Activated T-cell treated with anti-CD3 and anti-CD28 coated beads, Interleukin-2, amount 50 U/mL, for 4 hours (primary cell): ENCODE measurements at regions not wholly inside any gene's neighbourhood (a gene's known extent, or its start where the extent isn't known, plus 50 kb on each side); places are given as distances from the start of the nearest gene placed in this dataset.

ENCODE experiments used
- ATAC-seq, 2 donors: fragments of 200-7000 bp; cut with Tn5 transposase; one replicate each; pipeline ENCODE4 v1.10.0; 2021
- DNase-seq: peaks from one replicate; pipeline ENCODE4 v3.0.0-alpha.2; 2020
- H3K27me3 Mint-ChIP-seq: one replicate; pipeline ENCODE4 v1.8.0; 2021; ENCODE audit warnings: low read depth, mixed read lengths
- H3K36me3 Mint-ChIP-seq: one replicate; pipeline ENCODE4 v1.8.0; 2022; ENCODE audit warnings: mixed read lengths; ENCODE audit not compliant: insufficient read depth
- H3K4me1 Mint-ChIP-seq: one replicate; pipeline ENCODE4 v1.8.0; 2021; ENCODE audit warnings: low read depth, mixed read lengths
- H3K4me3 Mint-ChIP-seq: one replicate; pipeline ENCODE4 v1.8.0; 2021; ENCODE audit warnings: mild to moderate bottlenecking, moderate library complexity, mixed read lengths
- H3K9me3 Mint-ChIP-seq: one replicate; pipeline ENCODE4 v1.8.0; 2021; ENCODE audit warnings: mixed read lengths

DNA sequence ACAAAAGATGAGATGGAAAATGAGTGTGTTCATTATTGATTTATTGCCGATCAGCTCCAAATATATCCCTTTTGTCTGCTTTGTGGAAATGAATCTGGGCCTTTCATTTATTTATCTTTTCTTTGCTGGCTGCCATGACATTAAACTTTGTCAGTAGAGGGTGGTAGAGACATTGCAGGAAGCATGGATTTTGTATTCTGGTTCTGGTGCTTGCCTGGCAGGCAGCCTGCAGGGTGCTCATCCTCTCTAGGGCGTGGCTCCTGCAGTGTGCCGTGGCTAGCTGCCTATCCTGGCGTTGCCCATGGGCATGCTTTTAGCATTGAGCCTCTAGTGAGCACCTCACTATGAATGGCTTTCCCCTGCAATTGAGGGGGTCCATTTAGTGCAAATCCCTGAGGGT lies 593.1 kb downstream of the RNF144A start:
- peaks cover 3% of the 10 kb centered on the region for H3K9me3 Mint-ChIP-seq
- no peak overlapping the region for H3K4me3 Mint-ChIP-seq
- no peak for DNase-seq
- no peak for ATAC-seq
- H3K4me1 Mint-ChIP-seq, result peaks cover 7% of the 10 kb centered on the region
- no peaks in the 10 kb centered on the region for H3K36me3 Mint-ChIP-seq
- no peaks in the 10 kb centered on the region for H3K27me3 Mint-ChIP-seq

DNA sequence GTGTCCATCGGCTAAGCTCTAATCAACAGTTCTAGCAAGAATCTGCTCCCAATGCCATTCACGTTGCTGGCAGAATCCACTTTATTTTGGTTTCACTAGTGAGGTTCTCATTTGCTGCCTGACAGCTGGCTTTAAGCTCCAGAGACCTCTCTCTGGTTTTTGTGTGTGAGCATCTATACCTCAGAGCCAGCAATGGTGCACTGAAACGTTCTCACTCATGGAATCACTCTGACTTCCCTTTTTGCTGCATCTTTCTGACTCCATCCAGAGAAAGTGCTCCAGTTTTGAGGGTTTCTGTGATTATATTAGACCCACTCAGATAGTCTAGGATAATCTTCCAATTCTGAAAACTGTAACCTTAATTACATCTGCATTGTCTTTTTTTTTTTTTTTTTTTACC lies 596.6 kb downstream of the RNF144A start:
- Mint-ChIP-seq H3K36me3 (no peaks in the 10 kb centered on the region), H3K27me3 (no peaks in the 10 kb centered on the region), H3K4me1 (peaks cover 33% of the 10 kb centered on the region), H3K4me3 (no peak overlapping the region), H3K9me3 (peaks cover 3% of the 10 kb centered on the region)
- DNase-seq (no peak), ATAC-seq (no peak)

DNA sequence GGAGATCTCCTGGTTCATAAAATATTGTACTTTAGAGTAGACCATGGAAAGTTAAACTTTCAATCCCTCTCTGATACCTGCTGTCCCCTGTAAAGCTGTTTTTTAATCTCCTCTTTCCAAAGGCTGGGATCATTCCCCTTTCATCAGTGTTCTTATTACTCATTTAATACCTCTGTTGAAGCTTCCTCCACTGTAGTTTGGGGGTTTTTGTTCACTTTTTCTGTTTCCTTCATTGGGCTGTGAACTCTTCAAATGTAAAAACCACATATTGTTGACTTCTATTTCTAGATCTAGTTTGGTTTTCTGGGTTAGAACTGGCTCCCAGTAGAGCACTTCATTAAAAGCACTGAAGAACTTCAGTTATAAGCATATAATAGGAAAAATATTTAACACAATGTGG lies 598.1 kb downstream of the RNF144A start:
- peaks cover 33% of the 10 kb centered on the region for H3K4me1 Mint-ChIP-seq
- H3K4me3 Mint-ChIP-seq, result no peak overlapping the region
- no peaks in the 10 kb centered on the region for H3K36me3 Mint-ChIP-seq
- peaks cover 3% of the 10 kb centered on the region for H3K9me3 Mint-ChIP-seq
- no peak for ATAC-seq
- no peak for DNase-seq
- no peaks in the 10 kb centered on the region for H3K27me3 Mint-ChIP-seq

DNA sequence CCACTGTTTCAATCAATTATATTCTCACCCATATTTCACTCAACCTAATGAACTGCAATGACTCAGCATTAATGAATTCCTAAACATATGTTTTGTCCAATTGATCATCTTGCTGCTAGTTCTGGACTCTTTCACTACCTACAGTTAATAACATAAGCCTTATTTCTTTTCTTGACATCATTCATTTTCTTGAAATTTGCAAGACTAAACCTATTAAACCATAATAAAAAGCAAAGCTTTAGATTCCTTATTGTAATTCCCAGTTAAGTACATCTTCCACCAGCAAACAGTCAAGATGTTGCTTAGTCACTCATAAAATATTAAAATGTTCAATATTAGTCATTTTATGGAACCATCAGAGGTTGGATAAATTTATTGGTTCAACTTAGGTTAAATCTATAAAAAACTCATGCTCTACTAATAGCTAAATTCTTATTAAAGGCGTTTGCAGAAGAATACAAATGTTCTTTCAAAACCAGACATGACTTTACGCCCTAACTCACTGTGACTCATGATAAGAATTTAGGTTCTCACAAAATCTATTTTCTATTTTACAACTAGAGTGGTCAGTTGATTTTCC lies 599.4 kb downstream of the RNF144A start:
- DNase-seq (no peak), ATAC-seq (peak; percentile 35 to 53)
- H3K4me3 Mint-ChIP-seq, result peak overlapping the region; percentile 56
- H3K4me1 Mint-ChIP-seq, result peaks cover 33% of the 10 kb centered on the region
- peaks cover 3% of the 10 kb centered on the region for H3K9me3 Mint-ChIP-seq
- H3K36me3 Mint-ChIP-seq, result no peaks in the 10 kb centered on the region
- no peaks in the 10 kb centered on the region for H3K27me3 Mint-ChIP-seq

DNA sequence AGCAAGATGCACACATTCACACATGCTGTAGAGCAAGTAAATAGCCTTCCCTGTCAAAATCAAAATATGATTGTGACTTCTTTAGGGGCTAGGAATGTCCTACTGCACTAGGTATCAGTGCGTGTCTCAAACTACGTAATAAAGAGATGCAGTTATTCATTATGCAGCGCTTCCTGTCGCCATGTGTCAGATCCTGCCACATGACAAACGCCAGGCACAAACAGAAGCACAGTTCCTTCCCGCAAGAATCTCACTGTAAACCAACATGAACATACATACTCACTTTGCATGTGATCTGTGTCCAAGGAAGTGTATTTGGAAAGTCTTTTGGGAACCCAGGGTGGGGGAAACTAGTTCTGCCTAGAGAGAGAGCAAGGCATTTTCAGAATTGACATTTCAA lies 599.9 kb downstream of the RNF144A start:
- Mint-ChIP-seq H3K27me3 (no peaks in the 10 kb centered on the region), H3K36me3 (no peaks in the 10 kb centered on the region), H3K4me3 (peak overlapping the region; percentile 56), H3K4me1 (peaks cover 33% of the 10 kb centered on the region), H3K9me3 (peaks cover 3% of the 10 kb centered on the region)
- ATAC-seq (peak; percentile 86 to 95), DNase-seq (no peak)

GRCh38 chr2:7517851-7518250 lies 600.6 kb downstream of the RNF144A start:
- H3K36me3 Mint-ChIP-seq, result no peaks in the 10 kb centered on the region
- DNase-seq (no peak), ATAC-seq (no peak)
- no peak overlapping the region for H3K4me3 Mint-ChIP-seq
- H3K27me3 Mint-ChIP-seq, result no peaks in the 10 kb centered on the region
- peaks cover 36% of the 10 kb centered on the region for H3K4me1 Mint-ChIP-seq
- peaks cover 3% of the 10 kb centered on the region for H3K9me3 Mint-ChIP-seq

DNA sequence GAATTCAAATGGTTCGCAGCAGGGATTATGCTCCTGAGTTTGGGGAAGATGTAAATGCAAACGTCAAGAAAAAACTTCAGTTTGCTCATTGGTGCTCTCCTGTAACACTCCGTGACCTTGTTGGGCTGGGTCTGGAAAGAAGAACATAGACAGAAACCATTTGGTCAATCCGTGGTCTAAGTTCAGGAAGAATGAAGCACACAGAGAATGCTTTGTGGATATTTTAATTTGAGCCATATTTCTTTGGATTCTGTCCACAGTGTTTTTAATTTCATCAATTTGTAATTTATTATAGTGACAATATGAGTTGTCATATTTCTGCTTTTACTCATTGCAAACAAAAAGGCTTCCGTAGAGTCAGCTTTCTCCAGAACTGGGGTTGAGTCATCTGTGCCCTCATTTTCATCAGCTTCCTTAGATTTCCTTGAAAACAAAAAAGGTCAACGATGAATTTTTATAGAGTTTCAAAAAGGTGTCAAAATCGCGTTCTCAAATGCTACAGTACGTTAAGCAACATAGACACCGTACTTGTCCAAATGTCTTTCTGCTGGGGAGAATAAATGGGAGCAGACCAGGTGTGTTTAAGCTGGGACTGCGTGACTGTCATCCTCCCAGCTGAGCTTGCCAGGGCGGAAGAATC lies 606.4 kb downstream of the RNF144A start:
- ATAC-seq (peak; percentile 63 to 70), DNase-seq (no peak)
- H3K27me3 Mint-ChIP-seq, result no peaks in the 10 kb centered on the region
- peaks cover 6% of the 10 kb centered on the region for H3K9me3 Mint-ChIP-seq
- peaks cover 35% of the 10 kb centered on the region for H3K4me1 Mint-ChIP-seq
- H3K4me3 Mint-ChIP-seq, result peak overlapping the region; percentile 34
- H3K36me3 Mint-ChIP-seq, result peaks cover under 1% of the 10 kb centered on the region

DNA sequence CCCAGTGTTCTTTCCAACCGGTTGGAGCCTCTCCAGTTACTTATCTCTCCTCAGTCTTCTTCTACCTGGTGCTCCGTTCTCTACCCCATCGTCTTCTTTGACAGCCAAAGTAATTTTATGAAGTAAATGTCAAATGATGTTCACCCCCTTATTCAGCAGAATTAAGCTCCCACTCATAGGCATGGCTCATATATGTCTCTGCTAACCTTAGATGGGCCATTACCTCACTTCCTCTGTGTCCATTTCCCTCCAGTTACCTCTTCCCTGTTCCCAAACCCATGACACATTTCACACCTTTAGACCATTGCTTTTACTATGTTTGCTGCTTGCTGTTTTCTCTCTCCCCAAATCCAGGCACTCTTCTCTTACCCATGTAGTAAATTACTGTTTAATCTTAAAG lies 607.0 kb downstream of the RNF144A start:
- H3K4me1 Mint-ChIP-seq, result peaks cover 35% of the 10 kb centered on the region
- peaks cover 4% of the 10 kb centered on the region for H3K36me3 Mint-ChIP-seq
- peak overlapping the region; percentile 34 for H3K4me3 Mint-ChIP-seq
- ATAC-seq (peak in 1 of 2 donors; percentile 53), DNase-seq (no peak)
- H3K27me3 Mint-ChIP-seq, result no peaks in the 10 kb centered on the region
- peaks cover 11% of the 10 kb centered on the region for H3K9me3 Mint-ChIP-seq

DNA sequence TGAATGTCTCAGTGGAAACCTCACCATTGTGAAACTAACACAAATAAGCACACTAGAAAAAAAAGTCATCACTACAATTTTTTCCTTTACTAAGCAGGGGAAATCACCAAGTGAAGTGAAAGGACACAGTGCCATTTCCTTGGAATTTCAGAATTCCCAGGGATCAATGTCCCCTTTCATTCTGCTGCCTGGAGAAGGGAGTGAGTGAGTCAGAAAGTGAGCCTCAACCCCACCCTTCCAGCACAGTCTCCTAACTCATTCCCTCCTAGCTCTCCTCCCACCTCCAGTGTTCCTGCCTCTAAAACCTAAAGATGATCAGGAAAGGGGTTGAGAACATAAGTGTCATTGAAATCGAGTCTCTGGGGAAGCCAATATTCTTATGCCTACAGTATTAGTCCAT lies 608.5 kb downstream of the RNF144A start:
- DNase-seq, result no peak
- no peak overlapping the region for H3K4me3 Mint-ChIP-seq
- peaks cover 35% of the 10 kb centered on the region for H3K4me1 Mint-ChIP-seq
- ATAC-seq, result no peak
- H3K27me3 Mint-ChIP-seq, result no peaks in the 10 kb centered on the region
- H3K9me3 Mint-ChIP-seq, result peaks cover 18% of the 10 kb centered on the region
- H3K36me3 Mint-ChIP-seq, result peaks cover 6% of the 10 kb centered on the region

- peaks cover 12% of the 10 kb centered on the region for H3K36me3 Mint-ChIP-seq
- H3K4me3 Mint-ChIP-seq, result no peak overlapping the region
- DNase-seq (no peak), ATAC-seq (no peak)
- H3K27me3 Mint-ChIP-seq, result no peaks in the 10 kb centered on the region
- peaks cover 35% of the 10 kb centered on the region for H3K4me1 Mint-ChIP-seq
- H3K9me3 Mint-ChIP-seq, result peaks cover 30% of the 10 kb centered on the region
Measured at GRCh38 chr2:7527165-7527722, 610.0 kb downstream of the RNF144A start.

- no peak overlapping the region for H3K4me3 Mint-ChIP-seq
- peaks cover 30% of the 10 kb centered on the region for H3K4me1 Mint-ChIP-seq
- H3K36me3 Mint-ChIP-seq, result peaks cover 12% of the 10 kb centered on the region
- peaks cover 36% of the 10 kb centered on the region for H3K9me3 Mint-ChIP-seq
- no peaks in the 10 kb centered on the region for H3K27me3 Mint-ChIP-seq
- ATAC-seq (peak; percentile 75 to 83), DNase-seq (no peak)
Measured at GRCh38 chr2:7530001-7530400, 612.8 kb downstream of the RNF144A start.

- H3K27me3 Mint-ChIP-seq, result no peaks in the 10 kb centered on the region
- peaks cover 30% of the 10 kb centered on the region for H3K9me3 Mint-ChIP-seq
- no peak for ATAC-seq
- H3K4me1 Mint-ChIP-seq, result peaks cover 38% of the 10 kb centered on the region
- no peaks in the 10 kb centered on the region for H3K36me3 Mint-ChIP-seq
- no peak for DNase-seq
- no peak overlapping the region for H3K4me3 Mint-ChIP-seq
Measured at GRCh38 chr2:7539077-7539476, 621.9 kb downstream of the RNF144A start.

- Mint-ChIP-seq H3K4me1 (peaks cover 32% of the 10 kb centered on the region), H3K4me3 (no peak overlapping the region), H3K9me3 (peaks cover 26% of the 10 kb centered on the region), H3K36me3 (no peaks in the 10 kb centered on the region), H3K27me3 (no peaks in the 10 kb centered on the region)
- ATAC-seq, result no peak
- no peak for DNase-seq
Measured at GRCh38 chr2:7539760-7540159, 622.5 kb downstream of the RNF144A start.

- Mint-ChIP-seq H3K9me3 (no peaks in the 10 kb centered on the region), H3K36me3 (no peaks in the 10 kb centered on the region), H3K4me1 (peaks cover 13% of the 10 kb centered on the region), H3K27me3 (no peaks in the 10 kb centered on the region), H3K4me3 (peak overlapping the region; percentile 45)
- ATAC-seq, result peak; percentile 72 to 74
- no peak for DNase-seq
Measured at GRCh38 chr2:7552825-7553570, 635.8 kb downstream of the RNF144A start.

- H3K4me1 Mint-ChIP-seq, result peaks cover 15% of the 10 kb centered on the region
- no peaks in the 10 kb centered on the region for H3K27me3 Mint-ChIP-seq
- H3K4me3 Mint-ChIP-seq, result no peak overlapping the region
- ATAC-seq, result no peak
- H3K9me3 Mint-ChIP-seq, result no peaks in the 10 kb centered on the region
- H3K36me3 Mint-ChIP-seq, result no peaks in the 10 kb centered on the region
- no peak for DNase-seq
Measured at GRCh38 chr2:7555260-7555659, 638.0 kb downstream of the RNF144A start.
